Erythroblast (primary cell): ENCODE measurements at regions not wholly inside any gene's neighbourhood (a gene's known extent, or its start where the extent isn't known, plus 50 kb on each side); places are given as distances from the start of the nearest gene placed in this dataset.
A peak's percentile ranks its signal among the peaks of the same experiment; 100 is the strongest.

ENCODE experiments used
- DNase-seq, 2 experiments: peaks; one replicate each; lab custom pipeline; 2025; lab: John Stamatoyannopoulos, UW
- GATA1 ChIP-seq: IDR thresholded peaks from 2 replicates; pipeline ENCODE4 v1.6.1; 2011; ENCODE audit warnings: low read depth, mild to moderate bottlenecking, control low read depth, low read length, moderate library complexity
- POLR2A ChIP-seq: IDR thresholded peaks from 2 replicates; pipeline ENCODE4 v1.6.1; 2011; ENCODE audit warnings: mild to moderate bottlenecking, low read length

DNA sequence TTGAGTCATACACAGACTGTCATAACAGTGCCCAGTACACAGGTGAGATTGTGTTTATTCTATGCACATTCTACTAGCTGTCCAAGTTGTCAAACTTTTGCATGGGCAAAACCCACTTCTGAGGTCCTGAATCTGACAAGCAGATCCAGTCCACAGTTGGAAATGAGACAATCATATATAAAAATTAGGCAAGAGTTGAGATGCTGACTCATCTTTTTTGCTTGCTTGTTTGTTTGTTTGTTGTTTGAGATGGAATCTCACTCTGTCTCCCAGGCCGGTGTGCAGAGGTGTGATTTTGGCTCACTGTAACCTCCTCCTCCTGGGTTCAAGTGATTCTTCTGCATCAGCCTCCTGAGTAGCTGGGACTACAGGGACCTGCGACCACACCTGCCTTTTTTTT is 323.8 kb downstream of the RPS4Y2 start:
- no peak for DNase-seq
- TF ChIP-seq GATA1 (no peak), POLR2A (no peak)

DNA sequence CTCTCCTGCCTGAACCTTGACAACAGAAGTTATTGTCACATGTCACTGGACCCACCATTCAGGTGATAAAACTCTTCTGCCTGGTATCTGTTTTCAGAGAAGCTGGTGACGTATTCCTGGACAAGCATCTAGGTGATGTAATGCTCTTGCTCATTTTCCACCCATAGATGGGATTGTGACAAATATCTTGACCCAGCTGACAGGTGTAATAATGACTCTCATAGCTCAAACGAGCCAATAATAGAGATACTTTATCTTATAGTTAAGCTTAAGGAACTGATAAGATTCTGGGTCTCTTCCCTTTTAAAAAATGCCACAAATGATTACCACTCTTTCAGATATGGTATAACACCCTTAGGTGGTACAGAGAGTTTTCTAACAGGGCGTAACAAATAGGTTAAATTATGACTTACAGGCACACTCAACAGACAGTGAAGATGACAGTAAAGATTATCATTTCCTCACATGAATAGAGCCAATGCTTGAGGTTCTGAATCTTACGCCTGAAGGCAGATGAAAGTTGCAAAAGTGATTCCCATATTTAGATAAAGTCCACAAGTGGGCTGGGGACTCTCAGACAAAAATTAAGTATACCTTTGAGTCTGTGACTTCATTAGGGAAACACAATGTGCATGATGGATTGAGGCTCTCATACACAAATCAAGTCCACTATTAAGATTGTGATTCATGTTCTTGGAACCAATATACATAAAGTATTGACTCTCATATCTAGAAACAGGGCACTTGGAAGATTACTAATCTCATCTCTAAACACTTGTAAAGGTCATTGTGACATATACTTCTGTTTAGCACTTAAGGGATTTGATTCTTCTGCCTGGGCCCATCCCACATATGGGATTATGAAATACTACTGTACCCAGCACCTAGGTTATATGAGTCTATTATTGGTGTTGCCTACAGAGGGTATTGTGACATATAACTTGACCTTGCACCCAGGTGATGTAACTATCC is 326.0 kb downstream of the RPS4Y2 start:
- DNase-seq = no peak

DNA sequence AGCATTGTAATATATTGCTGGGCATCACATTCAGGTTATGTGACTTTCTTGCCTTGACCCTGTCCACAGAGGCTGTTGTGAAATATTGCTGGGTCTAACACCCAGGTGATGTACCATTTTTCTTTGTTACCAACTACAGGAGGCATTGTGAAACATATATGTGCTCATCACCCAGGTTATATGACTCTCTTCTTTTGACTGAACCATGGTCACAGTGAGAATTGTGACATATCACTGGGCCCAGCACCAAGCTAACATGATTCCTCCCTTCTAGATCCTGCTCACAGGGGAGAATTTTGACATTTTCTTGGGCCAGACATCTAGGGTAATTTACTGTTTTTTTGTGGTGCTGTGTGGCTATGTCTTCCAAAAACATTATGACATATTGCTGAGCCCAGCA is 326.7 kb downstream of the RPS4Y2 start:
- no peak for DNase-seq
- TF ChIP-seq GATA1 (no peak), POLR2A (no peak)

More for the DNA sequence above, 326.0 kb downstream of the RPS4Y2 start:
- TF ChIP-seq POLR2A (no peak), GATA1 (no peak)

DNA sequence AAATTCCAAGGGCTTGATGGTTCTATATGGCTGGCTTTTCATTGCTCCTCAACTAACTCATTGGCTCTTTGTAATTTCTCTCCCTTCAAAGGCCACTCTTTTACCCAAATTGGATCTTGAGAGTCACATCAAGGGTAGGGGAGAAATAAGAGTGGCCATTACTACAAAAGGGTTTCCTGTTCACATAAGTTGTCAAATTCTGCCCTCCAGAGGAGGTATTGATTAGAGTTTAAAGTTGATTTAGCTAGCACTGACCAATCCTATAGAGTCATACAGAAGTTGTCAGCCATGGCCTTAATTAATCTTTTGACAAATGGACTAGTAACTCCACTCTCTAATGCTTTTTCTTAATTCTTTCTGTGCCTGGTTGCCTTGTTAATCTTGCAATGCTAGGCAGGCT is 336.0 kb downstream of the RPS4Y2 start:
- no peak for TF ChIP-seq GATA1
- no peak for TF ChIP-seq POLR2A
- DNase-seq = peak; percentile 0

DNA sequence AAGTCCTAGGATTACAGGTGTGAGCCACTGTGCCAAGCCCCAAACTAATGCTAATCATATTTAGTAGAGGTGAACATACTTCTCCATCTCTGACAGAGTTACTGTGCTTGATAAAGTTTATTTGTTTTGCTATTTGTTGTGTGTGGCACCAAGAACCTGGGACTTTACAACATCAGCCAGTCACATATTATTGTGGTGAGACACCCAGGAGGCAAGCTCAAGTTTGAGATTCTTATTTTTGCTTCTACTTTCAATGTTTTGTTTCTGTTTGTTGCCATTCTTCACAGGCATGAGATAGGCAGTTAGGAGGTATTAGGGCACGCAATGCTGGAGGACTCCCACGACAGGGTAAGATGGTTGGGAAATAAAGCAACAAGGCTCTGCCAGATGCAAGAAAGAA is 346.6 kb downstream of the RPS4Y2 start:
- no peak for TF ChIP-seq POLR2A
- TF ChIP-seq GATA1 = no peak
- DNase-seq = no peak

DNA sequence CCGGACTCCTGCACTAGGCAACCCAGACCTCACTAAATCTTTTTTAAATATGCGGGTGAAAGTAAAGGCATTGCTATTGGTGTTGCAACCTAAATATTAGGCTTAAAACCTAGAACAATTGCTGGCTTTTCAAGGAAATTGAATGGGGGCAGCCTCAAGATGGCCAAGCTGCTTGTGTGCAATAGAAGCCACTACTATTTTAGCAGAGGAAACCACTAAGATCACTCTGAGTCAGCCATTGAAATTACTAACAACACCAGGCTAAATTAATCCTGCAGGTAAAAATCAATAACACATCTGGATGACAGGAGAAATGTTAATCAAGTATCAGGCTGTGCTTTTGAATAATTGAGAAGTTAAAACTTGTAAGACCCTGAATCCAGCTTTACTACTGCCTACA is 348.0 kb downstream of the RPS4Y2 start:
- no peak for TF ChIP-seq GATA1
- no peak for TF ChIP-seq POLR2A
- DNase-seq = no peak

- no peak for DNase-seq
- TF ChIP-seq POLR2A (no peak), GATA1 (no peak)
Observed at GRCh38 chrY:21105529-21105928, 349.6 kb downstream of the RPS4Y2 start.

GRCh38 chrY:21111313-21111712 is 355.4 kb downstream of the RPS4Y2 start:
- no peak for DNase-seq
- TF ChIP-seq GATA1 (no peak), POLR2A (no peak)

GRCh38 chrY:21121065-21121464 is 365.2 kb downstream of the RPS4Y2 start:
- no peak for DNase-seq
- TF ChIP-seq POLR2A (no peak), GATA1 (no peak)

GRCh38 chrY:21135591-21135990 is 375.5 kb upstream of the RBMY1B start:
- peak; percentile 29 to 85 for DNase-seq
- TF ChIP-seq POLR2A (no peak), GATA1 (no peak)

GRCh38 chrY:21138056-21138758 is 372.9 kb upstream of the RBMY1B start:
- TF ChIP-seq POLR2A (no peak), GATA1 (no peak)
- peak; percentile 51 to 76 for DNase-seq

DNA sequence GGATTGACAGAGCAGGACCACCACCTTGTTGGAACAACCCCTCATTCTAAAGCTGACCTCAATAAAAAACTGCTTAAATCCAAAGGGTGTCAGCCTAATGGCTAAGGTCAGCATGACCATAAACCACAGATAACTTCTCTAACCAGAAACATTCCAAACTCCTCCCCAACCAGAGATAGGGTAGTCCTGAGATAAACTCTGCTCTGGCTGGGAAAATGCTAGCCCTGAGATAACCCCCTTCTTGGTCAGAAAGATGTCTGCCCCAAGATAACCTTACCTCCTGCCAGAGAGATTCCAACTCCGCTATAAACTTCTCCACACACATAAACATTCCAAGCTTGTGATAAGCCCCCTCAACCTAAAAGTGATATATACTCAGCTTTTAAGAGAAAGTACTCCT is 364.8 kb upstream of the RBMY1B start:
- DNase-seq = peak; percentile 30 to 70
- no peak for TF ChIP-seq POLR2A
- TF ChIP-seq GATA1 = no peak

DNA sequence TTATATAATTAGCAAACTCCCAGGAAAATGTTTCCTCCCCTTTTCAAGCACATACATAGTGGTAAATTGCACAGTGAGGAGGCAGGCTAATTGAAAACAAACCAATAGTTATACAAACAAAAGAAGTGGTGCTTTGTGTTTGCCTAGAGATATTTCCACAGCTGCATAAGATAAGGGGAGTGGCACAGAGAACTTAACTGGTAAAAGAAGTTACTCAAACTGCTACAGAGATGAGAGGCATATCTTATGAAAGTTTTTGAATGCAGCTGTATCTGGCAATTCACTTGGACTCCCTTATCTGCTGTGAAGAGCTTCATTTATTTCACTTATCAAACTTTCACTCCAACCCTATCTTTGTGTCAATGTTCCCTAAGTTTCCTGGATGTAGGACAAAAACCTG is 361.2 kb upstream of the RBMY1B start:
- TF ChIP-seq POLR2A (no peak), GATA1 (no peak)
- DNase-seq = peak; percentile 19 to 68

DNA sequence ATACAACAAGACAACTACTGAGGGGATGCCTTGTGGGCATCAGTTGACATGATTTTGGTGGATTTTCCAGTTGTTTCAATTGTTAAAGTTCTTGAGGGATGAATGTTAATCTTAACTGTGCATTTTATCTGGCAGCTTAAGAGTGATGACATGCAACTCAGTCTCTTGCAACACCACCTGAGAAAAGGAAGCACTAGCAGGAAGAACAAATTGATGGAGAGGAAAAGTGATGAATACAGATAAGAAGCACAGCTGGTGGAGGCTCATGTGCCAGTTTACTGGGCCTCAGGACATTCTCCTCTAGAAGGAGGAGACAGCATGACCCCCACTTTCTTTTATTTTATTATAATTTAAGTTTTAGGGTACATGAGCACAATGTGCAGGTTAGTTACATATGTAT is 341.3 kb upstream of the RBMY1B start:
- no peak for TF ChIP-seq GATA1
- TF ChIP-seq POLR2A = no peak
- no peak for DNase-seq
